Thyroid gland (tissue), 4 donors: ENCODE measurements at regions not wholly inside any gene's neighbourhood (a gene's known extent, or its start where the extent isn't known, plus 50 kb on each side); places are given as distances from the start of the nearest gene placed in this dataset.

Source experiments
- DNase-seq, 2 donors: peaks; one replicate each; pipeline ENCODE4 v3.0.0-alpha.2; 2019
- H3K27ac ChIP-seq, 3 donors: fragments of 200-600 bp; sonication (generic); 1 replicate in 2 of 3; 2 replicates in 1 of 3; pipeline ENCODE4 v1.5.1; 2016 to 2019; ENCODE audit warnings: mild to moderate bottlenecking in 1 of 3, moderate library complexity in 1 of 3
- H3K27me3 ChIP-seq: fragments of 200-600 bp; sonication (generic); one replicate; pipeline ENCODE4 v1.5.1; 2019
- H3K36me3 ChIP-seq, 2 donors: fragments of 200-600 bp; sonication (generic); one replicate each; pipeline ENCODE4 v1.5.1; 2016 to 2019
- H3K4me1 ChIP-seq, 2 donors: fragments of 200-600 bp; sonication (generic); one replicate each; pipeline ENCODE4 v1.5.1; 2017 to 2019
- H3K4me3 ChIP-seq, 3 donors: fragments of 200-600 bp; sonication (generic); replicated peaks in 1 of 3; 1 replicate in 2 of 3; 2 replicates in 1 of 3; pipeline ENCODE4 v1.5.1; 2016; ENCODE audit warnings: mild to moderate bottlenecking in 1 of 3
- H3K9me3 ChIP-seq: fragments of 200-600 bp; sonication (generic); one replicate; pipeline ENCODE4 v1.5.1; 2017
- POLR2A ChIP-seq, 2 donors: fragments of 450-650 bp; IDR thresholded peaks; one replicate each; pipeline ENCODE4 v1.6.1; 2017; ENCODE audit warnings: antibody characterized with exemption in 2 of 2, mild to moderate bottlenecking in 2 of 2, moderate library complexity in 1 of 2
- WGBS, 2 donors: methylation state at CpG; one replicate each; pipeline ENCODE4 v1.1.5; 2017; 5-methylcytosine and 5-hydroxymethylcytosine counted together
- intact Hi-C: fragments of 100-400 bp; cut with DNase I; formaldehyde crosslinking; loops from one replicate; pipeline ENCODE4 v1.15.1; 2023
- TF ChIP-seq, protein P1 (sequence below), 6 experiments: fragments of 200-600 bp in 3 of 6; fragments of 450-650 bp in 3 of 6; sonication (generic) in 3 of 6; IDR thresholded peaks; one replicate each; pipeline ENCODE4 v1.5.1; 2016 to 2019; ENCODE audit warnings: antibody characterized with exemption in 6 of 6, mild to moderate bottlenecking in 2 of 6, inconsistent platforms in 1 of 6, moderate library complexity in 1 of 6

- Histone ChIP-seq H3K36me3 (no peaks in the 10 kb centered on the region), H3K4me1 (peaks cover 0 to 3% of the 10 kb centered on the region in 2 donors), H3K9me3 (no peaks in the 10 kb centered on the region), H3K27me3 (no peaks in the 10 kb centered on the region), H3K4me3 (no peak overlapping the region), H3K27ac (no peak overlapping the region)
- DNase-seq, result no peak
- TF ChIP-seq, protein P1, sequence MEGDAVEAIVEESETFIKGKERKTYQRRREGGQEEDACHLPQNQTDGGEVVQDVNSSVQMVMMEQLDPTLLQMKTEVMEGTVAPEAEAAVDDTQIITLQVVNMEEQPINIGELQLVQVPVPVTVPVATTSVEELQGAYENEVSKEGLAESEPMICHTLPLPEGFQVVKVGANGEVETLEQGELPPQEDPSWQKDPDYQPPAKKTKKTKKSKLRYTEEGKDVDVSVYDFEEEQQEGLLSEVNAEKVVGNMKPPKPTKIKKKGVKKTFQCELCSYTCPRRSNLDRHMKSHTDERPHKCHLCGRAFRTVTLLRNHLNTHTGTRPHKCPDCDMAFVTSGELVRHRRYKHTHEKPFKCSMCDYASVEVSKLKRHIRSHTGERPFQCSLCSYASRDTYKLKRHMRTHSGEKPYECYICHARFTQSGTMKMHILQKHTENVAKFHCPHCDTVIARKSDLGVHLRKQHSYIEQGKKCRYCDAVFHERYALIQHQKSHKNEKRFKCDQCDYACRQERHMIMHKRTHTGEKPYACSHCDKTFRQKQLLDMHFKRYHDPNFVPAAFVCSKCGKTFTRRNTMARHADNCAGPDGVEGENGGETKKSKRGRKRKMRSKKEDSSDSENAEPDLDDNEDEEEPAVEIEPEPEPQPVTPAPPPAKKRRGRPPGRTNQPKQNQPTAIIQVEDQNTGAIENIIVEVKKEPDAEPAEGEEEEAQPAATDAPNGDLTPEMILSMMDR (IDR thresholded peaks at IDR 0.05), result no peak
- no peak for TF ChIP-seq POLR2A (IDR thresholded peaks at IDR 0.05)
- intact Hi-C loops, result no loop called here
- WGBS, 2 donors, result 92% methylated on average over 48 to 49 of the region's 49 CpGs
Observed at GRCh38 chr6:170086639-170087420, 204.0 kb downstream of the DLL1 start.

DNA sequence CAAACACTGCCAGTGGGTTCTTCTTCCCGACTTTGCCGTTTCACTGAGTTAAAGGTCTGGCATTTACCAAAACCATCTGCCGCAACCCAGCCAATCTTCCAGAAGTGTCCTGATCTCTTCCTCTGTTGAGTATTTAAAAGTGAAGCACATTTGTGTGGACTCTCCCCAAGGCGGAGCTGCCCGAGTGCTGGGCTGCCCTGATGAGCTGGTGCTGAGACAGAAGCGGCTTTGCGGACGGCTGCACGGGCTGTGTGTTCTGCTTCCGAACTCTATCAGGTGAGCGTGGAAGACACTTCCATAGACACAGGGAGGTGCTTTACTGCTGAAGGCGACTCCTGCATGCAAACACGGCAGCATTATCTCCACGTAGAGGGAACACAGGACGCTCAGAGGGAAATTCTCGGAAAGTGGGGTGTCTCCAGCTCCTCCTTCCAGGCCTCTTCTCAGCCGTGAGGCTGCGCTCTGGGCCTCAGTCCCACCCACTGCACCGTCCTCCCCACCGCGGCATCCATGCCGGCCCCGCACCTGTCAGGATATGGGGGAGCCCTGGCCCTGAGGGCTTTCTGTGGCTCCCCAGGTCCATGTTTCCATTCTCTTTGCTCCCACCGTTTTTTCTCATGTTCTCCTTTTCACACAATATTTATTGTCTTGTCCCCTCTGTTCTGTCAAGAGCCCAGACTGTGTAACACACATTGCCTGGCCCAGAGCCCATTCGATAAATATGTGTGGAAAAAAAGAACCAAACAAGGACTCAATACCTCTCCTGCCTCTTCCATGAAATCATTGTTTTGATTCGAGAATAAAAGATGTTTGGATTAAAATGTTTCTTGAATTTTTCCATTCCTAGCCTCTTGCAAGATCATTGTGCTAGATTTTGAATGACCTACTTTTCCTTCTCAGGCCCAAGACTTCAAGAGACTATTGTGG is 205.1 kb downstream of the DLL1 start:
- TF ChIP-seq POLR2A (IDR thresholded peaks at IDR 0.05), result no peak
- TF ChIP-seq, protein P1 (IDR thresholded peaks at IDR 0.05), result no peak
- 73 to 78% methylated on average over 25 to 26 of the region's 26 CpGs for WGBS, 2 donors
- intact Hi-C loops, result no loop called here

DNA sequence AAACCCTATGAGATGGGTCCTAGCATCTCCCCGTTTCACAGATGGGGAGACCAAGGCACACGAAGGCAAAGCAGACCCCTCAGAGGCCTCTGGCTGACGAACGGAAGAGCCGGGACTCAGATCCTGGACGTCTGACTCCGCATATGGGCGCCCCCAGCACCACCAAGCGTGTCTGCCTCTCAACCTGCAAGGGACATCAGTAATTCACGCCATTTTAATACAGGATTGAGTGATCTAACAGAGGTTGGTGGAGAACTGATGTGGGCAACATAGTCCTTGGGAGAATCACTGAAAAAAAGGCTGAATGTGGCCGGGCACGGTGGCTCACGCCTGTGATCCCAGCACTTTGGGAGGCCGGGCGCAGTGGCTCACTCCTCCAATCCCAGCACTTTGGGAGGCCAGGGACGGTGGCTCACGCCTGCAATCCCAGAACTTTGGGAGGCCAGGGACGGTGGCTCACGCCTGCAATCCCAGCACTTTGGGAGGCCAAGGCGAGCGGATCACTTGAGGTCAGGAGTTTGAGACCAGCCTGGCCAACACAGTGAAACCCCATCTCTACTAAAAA is 206.6 kb downstream of the DLL1 start:
- no peak for TF ChIP-seq POLR2A (IDR thresholded peaks at IDR 0.05)
- TF ChIP-seq, protein P1 (IDR thresholded peaks at IDR 0.05), result no peak
- peaks cover 0 to 3% of the 10 kb centered on the region in 2 donors for H3K4me1 ChIP-seq
- H3K36me3 ChIP-seq, result no peaks in the 10 kb centered on the region
- H3K9me3 ChIP-seq, result no peaks in the 10 kb centered on the region
- no peak overlapping the region for H3K27ac ChIP-seq
- no peaks in the 10 kb centered on the region for H3K27me3 ChIP-seq
- no peak for DNase-seq
- WGBS, 2 donors, result 91 to 93% methylated on average over 14 to 21 of the region's 21 CpGs
- no peak overlapping the region for H3K4me3 ChIP-seq
- intact Hi-C loops, result no loop called here

More for the DNA sequence above, 205.1 kb downstream of the DLL1 start:
- H3K4me3 ChIP-seq, result no peak overlapping the region
- peaks cover 0 to 3% of the 10 kb centered on the region in 2 donors for H3K4me1 ChIP-seq
- H3K9me3 ChIP-seq, result no peaks in the 10 kb centered on the region
- H3K36me3 ChIP-seq, result no peaks in the 10 kb centered on the region
- no peak for DNase-seq
- H3K27me3 ChIP-seq, result no peaks in the 10 kb centered on the region
- H3K27ac ChIP-seq, result no peak overlapping the region

- H3K9me3 ChIP-seq, result no peaks in the 10 kb centered on the region
- no peak for DNase-seq
- H3K36me3 ChIP-seq, result no peaks in the 10 kb centered on the region
- WGBS, 2 donors, result 90% methylated on average over 33 of the region's 33 CpGs
- no peaks in the 10 kb centered on the region for H3K27me3 ChIP-seq
- no peaks in the 10 kb centered on the region for H3K4me1 ChIP-seq
- no peak overlapping the region for H3K4me3 ChIP-seq
- TF ChIP-seq, protein P1 (IDR thresholded peaks at IDR 0.05), result no peak
- no peak for TF ChIP-seq POLR2A (IDR thresholded peaks at IDR 0.05)
- intact Hi-C loops, result no loop called here
- no peak overlapping the region for H3K27ac ChIP-seq
Observed at GRCh38 chr6:170083236-170084051, 207.4 kb downstream of the DLL1 start.
